Choroid plexus epithelial cell (primary cell): ENCODE measurements at regions not wholly inside any gene's neighbourhood (a gene's known extent, or its start where the extent isn't known, plus 50 kb on each side); places are given as distances from the start of the nearest gene placed in this dataset.

Source experiments
- DNase-seq: peaks from one replicate; pipeline ENCODE4 v3.0.0-alpha.2; 2010; ENCODE audit warnings: low read depth
- H3K4me3 ChIP-seq: 2 replicates; pipeline ENCODE4 v1.5.1; 2011; ENCODE audit warnings: low read depth, mild to moderate bottlenecking, control low read depth, low read length, moderate library complexity
- TF ChIP-seq, protein P1 (sequence below): conservative IDR thresholded peaks from 2 replicates; pipeline ENCODE4 v1.5.1; 2011; ENCODE audit warnings: low read depth, mild to moderate bottlenecking, control low read depth, inconsistent platforms, low read length, moderate library complexity

DNA sequence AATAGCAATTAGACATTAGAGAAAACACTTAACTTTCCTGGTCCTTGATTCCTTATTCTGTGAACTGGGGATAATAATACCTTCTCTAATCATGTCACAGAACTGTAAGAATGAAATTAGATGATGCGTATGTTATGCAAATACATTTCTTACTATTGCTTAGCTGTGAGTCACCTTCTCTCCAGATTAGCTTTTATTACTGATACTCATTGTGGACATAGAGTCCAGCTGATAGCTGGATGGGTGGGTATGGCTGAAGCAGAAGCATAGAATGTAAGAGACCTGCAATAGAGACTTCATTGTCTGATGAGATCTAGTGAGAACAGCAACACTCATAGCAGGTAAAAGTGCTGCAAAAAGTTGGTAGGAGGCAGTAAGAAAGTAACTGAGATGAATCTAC is 437.2 kb upstream of the ZFP42 start:
- no peak overlapping the region for H3K4me3 ChIP-seq

DNA sequence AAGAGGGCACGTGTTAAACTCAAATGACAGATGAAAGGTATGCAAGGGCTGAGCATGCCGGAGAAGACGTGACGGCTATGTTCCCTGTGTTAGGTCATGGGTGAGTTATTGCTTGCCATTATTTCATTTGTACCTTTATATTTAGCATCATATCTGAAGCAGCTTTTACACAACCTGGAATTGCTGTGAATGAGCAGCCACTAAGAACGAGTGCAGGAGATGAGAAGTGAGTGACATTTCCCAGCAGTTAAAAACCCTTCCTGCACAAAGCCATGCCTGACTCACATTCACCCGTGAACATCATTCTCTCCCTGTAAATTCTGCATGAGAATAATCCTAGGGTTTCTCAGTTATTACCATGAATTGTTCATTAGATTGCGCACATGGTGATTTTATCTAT is 433.2 kb upstream of the ZFP42 start:
- TF ChIP-seq, protein P1, sequence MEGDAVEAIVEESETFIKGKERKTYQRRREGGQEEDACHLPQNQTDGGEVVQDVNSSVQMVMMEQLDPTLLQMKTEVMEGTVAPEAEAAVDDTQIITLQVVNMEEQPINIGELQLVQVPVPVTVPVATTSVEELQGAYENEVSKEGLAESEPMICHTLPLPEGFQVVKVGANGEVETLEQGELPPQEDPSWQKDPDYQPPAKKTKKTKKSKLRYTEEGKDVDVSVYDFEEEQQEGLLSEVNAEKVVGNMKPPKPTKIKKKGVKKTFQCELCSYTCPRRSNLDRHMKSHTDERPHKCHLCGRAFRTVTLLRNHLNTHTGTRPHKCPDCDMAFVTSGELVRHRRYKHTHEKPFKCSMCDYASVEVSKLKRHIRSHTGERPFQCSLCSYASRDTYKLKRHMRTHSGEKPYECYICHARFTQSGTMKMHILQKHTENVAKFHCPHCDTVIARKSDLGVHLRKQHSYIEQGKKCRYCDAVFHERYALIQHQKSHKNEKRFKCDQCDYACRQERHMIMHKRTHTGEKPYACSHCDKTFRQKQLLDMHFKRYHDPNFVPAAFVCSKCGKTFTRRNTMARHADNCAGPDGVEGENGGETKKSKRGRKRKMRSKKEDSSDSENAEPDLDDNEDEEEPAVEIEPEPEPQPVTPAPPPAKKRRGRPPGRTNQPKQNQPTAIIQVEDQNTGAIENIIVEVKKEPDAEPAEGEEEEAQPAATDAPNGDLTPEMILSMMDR = no peak

More for the DNA sequence above, 437.2 kb upstream of the ZFP42 start:
- TF ChIP-seq, protein P1 = no peak
- DNase-seq = no peak

DNA sequence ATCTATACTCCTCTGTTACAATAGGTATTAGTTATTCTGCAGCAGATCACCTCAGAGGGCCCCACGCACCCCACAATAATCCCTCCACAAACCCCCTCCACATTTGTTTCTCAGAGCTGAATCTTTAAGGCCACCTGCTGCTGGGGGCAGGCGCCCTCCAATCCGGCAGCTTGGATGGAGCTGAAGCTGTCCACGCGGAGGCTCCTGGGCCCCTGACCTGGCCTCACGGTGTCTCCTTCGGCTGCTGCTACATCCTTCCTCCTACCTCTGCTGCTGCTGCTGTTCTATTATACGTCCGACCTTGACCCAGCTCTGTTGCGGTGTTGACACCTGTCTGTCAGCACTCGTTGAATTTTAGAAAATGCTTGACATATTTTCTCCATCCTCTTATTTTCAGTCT is 430.2 kb upstream of the ZFP42 start:
- H3K4me3 ChIP-seq = no peak overlapping the region
- no peak for DNase-seq
- TF ChIP-seq, protein P1 = no peak

More for the DNA sequence above, 433.2 kb upstream of the ZFP42 start:
- H3K4me3 ChIP-seq = no peak overlapping the region
- no peak for DNase-seq

DNA sequence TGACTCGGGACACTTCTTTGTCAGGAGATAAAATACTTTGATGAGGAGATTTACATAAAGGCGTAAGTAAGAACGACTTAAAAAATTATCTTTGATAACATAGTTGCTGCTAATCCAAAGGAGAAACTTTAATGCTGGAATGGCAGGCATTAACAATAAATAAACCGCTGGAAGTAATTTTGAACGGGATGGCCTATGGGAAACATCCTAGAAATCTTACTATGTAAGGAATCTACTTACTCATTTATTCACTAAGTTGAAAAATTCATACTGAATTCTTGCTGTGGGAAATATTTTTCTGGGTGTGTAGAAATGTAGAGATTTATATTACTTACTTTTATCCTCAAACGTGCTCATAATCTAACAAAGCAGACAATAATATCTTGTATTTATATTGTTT is 425.7 kb upstream of the ZFP42 start:
- DNase-seq = no peak
- no peak overlapping the region for H3K4me3 ChIP-seq
- TF ChIP-seq, protein P1 = no peak

DNA sequence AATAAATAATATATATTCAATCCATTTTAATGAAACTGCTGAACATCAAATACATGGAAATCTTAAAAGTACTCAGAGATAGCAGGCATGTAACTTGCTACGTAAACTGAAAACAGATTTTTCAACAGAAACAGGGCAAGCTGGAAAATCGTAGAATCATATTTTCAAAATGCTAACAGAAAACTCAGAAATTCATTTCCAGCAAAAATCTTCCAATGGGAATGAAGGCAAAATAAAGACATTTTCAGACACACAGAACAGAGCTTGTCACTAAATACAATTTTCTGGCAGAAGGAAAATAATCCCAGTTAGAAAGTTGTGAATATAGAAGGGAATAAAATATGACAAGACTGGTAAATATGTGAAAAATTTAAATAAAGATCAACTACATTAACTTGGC is 419.9 kb upstream of the ZFP42 start:
- no peak overlapping the region for H3K4me3 ChIP-seq
- TF ChIP-seq, protein P1 = no peak
- DNase-seq = no peak

DNA sequence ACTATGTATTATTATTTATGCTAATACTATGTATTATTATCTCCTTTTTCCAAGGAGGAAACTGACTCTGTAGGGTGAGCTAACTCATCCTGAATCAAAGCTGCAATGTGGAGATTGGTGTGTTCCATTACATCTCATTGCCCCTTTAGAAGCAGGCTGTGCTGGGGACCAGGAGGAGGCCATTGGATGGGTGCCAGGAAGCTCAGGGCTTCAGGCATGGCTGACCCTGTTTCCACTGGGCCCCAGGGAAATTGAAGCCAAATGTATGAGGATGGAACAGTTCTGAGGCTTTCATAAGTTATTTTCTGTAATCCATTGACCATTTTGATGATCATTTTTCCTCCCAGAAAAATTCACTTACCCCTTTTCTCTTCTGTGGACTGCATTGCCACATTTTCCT is 418.8 kb upstream of the ZFP42 start:
- H3K4me3 ChIP-seq = no peak overlapping the region
- TF ChIP-seq, protein P1 = no peak
- no peak for DNase-seq

DNA sequence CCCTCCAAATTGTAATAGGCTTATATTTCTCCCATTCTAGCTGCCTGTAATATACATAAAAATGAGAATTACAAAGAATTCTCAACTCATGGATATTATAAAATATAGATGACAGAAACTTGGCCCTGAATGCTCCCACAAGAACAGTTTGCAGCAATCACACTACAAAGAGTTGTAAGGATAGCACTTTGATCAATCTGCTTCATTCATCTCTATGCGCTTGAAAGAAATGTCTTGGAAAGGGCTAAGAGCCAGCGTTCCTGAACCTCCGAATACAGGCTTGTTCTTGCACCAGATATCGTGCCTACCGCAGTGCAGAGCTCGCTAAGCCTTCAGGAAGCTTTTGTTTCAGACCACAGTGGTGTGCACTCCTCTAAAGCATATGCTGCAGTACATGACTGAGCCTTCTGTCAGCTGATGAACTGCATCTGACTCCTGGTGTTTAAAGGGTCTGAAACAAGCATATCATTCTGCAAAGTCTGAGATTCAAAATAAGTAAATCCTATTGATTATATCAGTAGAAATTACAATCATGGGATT is 417.6 kb upstream of the ZFP42 start:
- TF ChIP-seq, protein P1 = no peak
- no peak overlapping the region for H3K4me3 ChIP-seq
- no peak for DNase-seq
